ENCODE measurements at regions not wholly inside any gene's neighbourhood (a gene's known extent, or its start where the extent isn't known, plus 50 kb on each side); places are given as distances from the start of the nearest gene placed in this dataset.

- no peak overlapping the region for H3K4me3 Mint-ChIP-seq (ENCODE audit: unreplicated experiment)
- intact Hi-C loops (cut with micrococcal nuclease) = no loop called here
- no peaks in the 10 kb centered on the region for H3K9me3 Mint-ChIP-seq (ENCODE audit: unreplicated experiment)
- ChIA-PET CTCF (interaction anchor here (0.5 kb wide), 1 partner anchor 847 kb away, joined by 3 read pairs; no protein-coding TSS in a partner anchor), POLR2A (no interaction called here)
- DNase-seq (ENCODE audit: unreplicated experiment) = no peak
- no TSS peak for BruUV-seq (replicated peaks)
- H3K4me1 Mint-ChIP-seq (ENCODE audit: insufficient read depth, unreplicated experiment) = no peaks in the 10 kb centered on the region
- TF ChIP-seq CTCF (IDR thresholded peaks at IDR 0.05; ENCODE audit: unreplicated experiment) = no peak
- H3K27ac Mint-ChIP-seq (ENCODE audit: low read depth, unreplicated experiment) = no peak overlapping the region
- no peaks in the 10 kb centered on the region for H3K36me3 Mint-ChIP-seq (ENCODE audit: insufficient read depth, unreplicated experiment)
- no peaks in the 10 kb centered on the region for H3K27me3 Mint-ChIP-seq (ENCODE audit: insufficient read depth, unreplicated experiment)
These were observed 252.7 kb downstream of the ACTR3B start for GRCh38 chr7:153012203-153012602.

GRCh38 chr7:153017223-153017622 is 257.7 kb downstream of the ACTR3B start:
- Mint-ChIP-seq H3K4me1 (ENCODE audit: insufficient read depth, unreplicated experiment) (no peaks in the 10 kb centered on the region), H3K9me3 (ENCODE audit: unreplicated experiment) (no peaks in the 10 kb centered on the region), H3K27me3 (ENCODE audit: insufficient read depth, unreplicated experiment) (no peaks in the 10 kb centered on the region), H3K36me3 (ENCODE audit: insufficient read depth, unreplicated experiment) (no peaks in the 10 kb centered on the region), H3K4me3 (ENCODE audit: unreplicated experiment) (no peak overlapping the region), H3K27ac (ENCODE audit: low read depth, unreplicated experiment) (no peak overlapping the region)
- CTCF ChIA-PET = no interaction called here
- BruUV-seq (replicated peaks) = no TSS peak
- POLR2A ChIA-PET = interaction anchor here (0.6 kb wide), 1 partner anchor 482 kb away, joined by 3 read pairs; no protein-coding TSS in a partner anchor
- no peak for DNase-seq (ENCODE audit: unreplicated experiment)
- intact Hi-C loops (cut with micrococcal nuclease) = no loop called here
- no peak for TF ChIP-seq CTCF (IDR thresholded peaks at IDR 0.05; ENCODE audit: unreplicated experiment)

- no peaks in the 10 kb centered on the region for H3K36me3 Mint-ChIP-seq (ENCODE audit: insufficient read depth, unreplicated experiment)
- H3K27me3 Mint-ChIP-seq (ENCODE audit: insufficient read depth, unreplicated experiment) = no peaks in the 10 kb centered on the region
- BruUV-seq (replicated peaks) = no TSS peak
- CTCF ChIA-PET = no interaction called here
- no peak for DNase-seq (ENCODE audit: unreplicated experiment)
- intact Hi-C loops (cut with micrococcal nuclease) = no loop called here
- no peaks in the 10 kb centered on the region for H3K4me1 Mint-ChIP-seq (ENCODE audit: insufficient read depth, unreplicated experiment)
- H3K27ac Mint-ChIP-seq (ENCODE audit: low read depth, unreplicated experiment) = peak overlapping the region; percentile 47
- no peak overlapping the region for H3K4me3 Mint-ChIP-seq (ENCODE audit: unreplicated experiment)
- POLR2A ChIA-PET = no interaction called here
- no peaks in the 10 kb centered on the region for H3K9me3 Mint-ChIP-seq (ENCODE audit: unreplicated experiment)
- no peak for TF ChIP-seq CTCF (IDR thresholded peaks at IDR 0.05; ENCODE audit: unreplicated experiment)
These were observed 262.0 kb downstream of the ACTR3B start for GRCh38 chr7:153021542-153021941.

- intact Hi-C loops (cut with micrococcal nuclease) = no loop called here
- H3K27me3 Mint-ChIP-seq (ENCODE audit: insufficient read depth, unreplicated experiment) = no peaks in the 10 kb centered on the region
- no peak overlapping the region for H3K27ac Mint-ChIP-seq (ENCODE audit: low read depth, unreplicated experiment)
- BruUV-seq (replicated peaks) = no TSS peak
- H3K4me3 Mint-ChIP-seq (ENCODE audit: unreplicated experiment) = no peak overlapping the region
- no peaks in the 10 kb centered on the region for H3K4me1 Mint-ChIP-seq (ENCODE audit: insufficient read depth, unreplicated experiment)
- H3K9me3 Mint-ChIP-seq (ENCODE audit: unreplicated experiment) = no peaks in the 10 kb centered on the region
- POLR2A ChIA-PET = no interaction called here
- CTCF ChIA-PET = no interaction called here
- no peak for TF ChIP-seq CTCF (IDR thresholded peaks at IDR 0.05; ENCODE audit: unreplicated experiment)
- H3K36me3 Mint-ChIP-seq (ENCODE audit: insufficient read depth, unreplicated experiment) = no peaks in the 10 kb centered on the region
- DNase-seq (ENCODE audit: unreplicated experiment) = no peak
These were observed 263.1 kb downstream of the ACTR3B start for GRCh38 chr7:153022475-153023193.
